GM12892 (cell line): ENCODE measurements at regions not wholly inside any gene's neighbourhood (a gene's known extent, or its start where the extent isn't known, plus 50 kb on each side); places are given as distances from the start of the nearest gene placed in this dataset.

Experiments
- DNase-seq: peaks from one replicate; pipeline ENCODE4 v3.0.0; 2011; ENCODE audit not compliant: insufficient read length
- FAIRE-seq: peaks from 2 replicates; lab custom pipeline; 2011; peaks lifted over from hg19 to GRCh38; lab: Jason Lieb, UNC
- POLR2A ChIP-seq: IDR thresholded peaks from 2 replicates; pipeline ENCODE4 v1.6.1; 2011; ENCODE audit warnings: low read depth, low read length, control low read depth
- POLR2AphosphoS5 ChIP-seq: IDR thresholded peaks from 2 replicates; pipeline ENCODE4 v1.6.1; 2011; ENCODE audit warnings: low read depth, low read length, control low read depth
- TAF1 ChIP-seq: IDR thresholded peaks from 2 replicates; pipeline ENCODE4 v1.6.1; 2011; ENCODE audit warnings: low read depth, mild to moderate bottlenecking, control low read depth, low read length, borderline replicate concordance

DNA sequence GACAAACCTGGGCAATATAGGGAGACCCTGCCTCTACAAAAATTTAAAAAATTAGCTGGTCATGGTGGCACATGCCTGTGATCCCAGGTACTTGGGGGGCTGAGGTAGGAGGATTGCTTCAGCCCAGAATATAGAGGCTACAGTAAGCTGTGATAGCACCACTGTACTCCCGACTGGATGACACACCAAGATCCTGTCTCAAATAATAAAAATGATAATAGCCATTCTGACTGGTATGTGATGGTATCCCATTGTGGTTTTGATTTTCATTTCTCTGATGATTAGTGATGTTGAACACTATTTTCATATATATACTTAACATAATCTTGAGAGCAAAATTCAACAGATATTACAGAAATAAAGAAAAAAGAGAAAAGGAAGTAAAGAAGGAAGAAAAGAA, 1491.0 kb upstream of the PIK3C3 start:
- no peak for DNase-seq
- no peak for FAIRE-seq
- TF ChIP-seq TAF1 = no peak
- TF ChIP-seq POLR2AphosphoS5 = no peak
- no peak for TF ChIP-seq POLR2A

GRCh38 chr18:40453903-40454302, 1501.1 kb upstream of the PIK3C3 start:
- FAIRE-seq (no peak), DNase-seq (no peak)

DNA sequence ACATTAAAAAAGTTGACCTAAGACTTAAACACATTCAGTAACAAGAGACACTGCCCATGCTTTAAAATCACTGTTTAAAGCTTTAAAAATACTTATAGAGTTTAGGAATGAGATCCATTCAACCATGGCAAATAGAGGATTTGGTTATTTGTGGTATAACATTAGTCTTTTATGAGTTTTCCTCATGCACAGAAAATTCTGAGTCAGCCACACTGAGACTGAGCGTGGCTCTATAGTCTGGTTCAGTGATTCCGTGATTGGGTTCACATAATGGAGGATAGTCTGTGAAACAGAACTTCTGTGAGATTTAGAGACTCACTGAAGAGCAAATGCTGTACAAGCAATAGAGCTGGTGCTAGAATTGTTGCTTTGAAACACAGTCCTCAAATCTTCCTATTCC, 1502.4 kb upstream of the PIK3C3 start:
- FAIRE-seq (no peak), DNase-seq (no peak)
- no peak for TF ChIP-seq POLR2A
- TF ChIP-seq POLR2AphosphoS5 = no peak
- no peak for TF ChIP-seq TAF1

More at GRCh38 chr18:40453903-40454302, 1501.1 kb upstream of the PIK3C3 start:
- TF ChIP-seq POLR2AphosphoS5 (no peak), TAF1 (no peak), POLR2A (no peak)

GRCh38 chr18:40450751-40451150, 1504.3 kb upstream of the PIK3C3 start:
- FAIRE-seq (no peak), DNase-seq (no peak)
- TF ChIP-seq POLR2A (no peak), POLR2AphosphoS5 (no peak), TAF1 (no peak)

GRCh38 chr18:40447820-40448219, 1507.2 kb upstream of the PIK3C3 start:
- TF ChIP-seq POLR2A (no peak), POLR2AphosphoS5 (no peak), TAF1 (no peak)
- DNase-seq (no peak), FAIRE-seq (no peak)

DNA sequence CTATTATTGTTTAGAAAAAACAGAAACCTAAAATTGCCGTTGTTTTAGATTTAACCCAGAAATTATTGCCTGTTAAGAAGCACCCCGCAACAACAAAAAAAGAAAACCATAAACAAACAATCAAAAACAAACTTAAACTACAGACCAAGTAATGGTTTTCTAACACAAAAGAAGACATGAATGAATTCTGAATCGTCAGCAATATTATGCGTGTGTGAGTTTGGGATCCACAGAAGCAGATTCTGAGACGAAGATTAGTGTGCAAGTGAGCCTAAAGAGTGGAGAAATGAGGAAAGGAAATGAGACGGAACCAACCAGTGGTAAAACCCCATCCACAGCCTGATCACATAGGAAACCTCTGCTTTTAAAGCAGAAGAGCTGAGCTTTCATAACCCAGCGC, 1514.9 kb upstream of the PIK3C3 start:
- no peak for TF ChIP-seq POLR2A
- no peak for TF ChIP-seq TAF1
- TF ChIP-seq POLR2AphosphoS5 = no peak
- FAIRE-seq (no peak), DNase-seq (no peak)

GRCh38 chr18:40437517-40437916, 1517.5 kb upstream of the PIK3C3 start:
- no peak for FAIRE-seq
- no peak for DNase-seq
- TF ChIP-seq TAF1 (no peak), POLR2AphosphoS5 (no peak), POLR2A (no peak)

GRCh38 chr18:40431071-40431985, 1523.7 kb upstream of the PIK3C3 start:
- DNase-seq = no peak
- TF ChIP-seq POLR2A = no peak
- TF ChIP-seq TAF1 = no peak
- no peak for TF ChIP-seq POLR2AphosphoS5
- FAIRE-seq = no peak

DNA sequence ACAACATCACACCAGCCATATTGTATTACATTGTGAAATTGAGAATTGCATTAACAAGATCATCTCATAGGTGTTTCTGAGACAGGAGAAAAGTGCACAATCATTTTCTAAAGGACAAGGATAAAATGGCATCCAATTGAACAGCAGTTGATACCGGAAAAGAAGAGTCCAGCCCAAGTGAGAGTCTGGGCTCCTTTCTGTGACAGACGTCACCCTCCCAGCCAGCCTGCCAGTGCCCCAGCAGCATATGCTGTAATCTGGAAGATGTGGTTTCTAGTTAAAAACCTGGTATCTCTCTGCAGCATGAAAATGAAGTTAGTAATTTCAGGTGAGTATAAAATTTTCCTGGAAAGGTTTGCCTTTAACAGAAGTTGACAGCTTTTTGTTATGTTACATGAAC, 1531.7 kb upstream of the PIK3C3 start:
- TF ChIP-seq TAF1 (no peak), POLR2A (no peak), POLR2AphosphoS5 (no peak)
- FAIRE-seq (no peak), DNase-seq (no peak)

- DNase-seq (no peak), FAIRE-seq (no peak)
- no peak for TF ChIP-seq TAF1
- no peak for TF ChIP-seq POLR2AphosphoS5
- TF ChIP-seq POLR2A = no peak
These were observed 1534.4 kb upstream of the PIK3C3 start for GRCh38 chr18:40420675-40421074.

DNA sequence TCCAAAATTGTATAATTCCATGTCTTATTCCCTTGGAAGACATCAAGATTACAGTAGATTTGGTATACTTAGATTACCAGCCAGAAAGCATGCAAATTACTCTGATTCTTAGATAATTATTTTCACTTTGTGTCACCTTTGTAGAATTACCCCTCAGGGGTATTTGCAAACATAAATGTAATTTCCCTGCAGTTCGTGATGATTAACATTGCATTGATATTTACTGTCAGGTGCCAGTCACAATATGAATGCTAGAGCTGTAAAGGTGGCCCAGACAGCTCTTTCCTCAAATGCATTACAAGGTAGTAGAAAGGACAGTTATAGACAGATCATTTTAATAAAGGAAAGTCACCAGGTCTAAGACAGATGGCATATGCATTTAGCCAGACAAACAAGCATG, 1537.5 kb upstream of the PIK3C3 start:
- no peak for FAIRE-seq
- TF ChIP-seq POLR2A = no peak
- TF ChIP-seq POLR2AphosphoS5 = no peak
- TF ChIP-seq TAF1 = no peak
- no peak for DNase-seq

- no peak for TF ChIP-seq POLR2A
- DNase-seq (no peak), FAIRE-seq (no peak)
These were observed 1539.2 kb upstream of the PIK3C3 start for GRCh38 chr18:40415821-40416220.

DNA sequence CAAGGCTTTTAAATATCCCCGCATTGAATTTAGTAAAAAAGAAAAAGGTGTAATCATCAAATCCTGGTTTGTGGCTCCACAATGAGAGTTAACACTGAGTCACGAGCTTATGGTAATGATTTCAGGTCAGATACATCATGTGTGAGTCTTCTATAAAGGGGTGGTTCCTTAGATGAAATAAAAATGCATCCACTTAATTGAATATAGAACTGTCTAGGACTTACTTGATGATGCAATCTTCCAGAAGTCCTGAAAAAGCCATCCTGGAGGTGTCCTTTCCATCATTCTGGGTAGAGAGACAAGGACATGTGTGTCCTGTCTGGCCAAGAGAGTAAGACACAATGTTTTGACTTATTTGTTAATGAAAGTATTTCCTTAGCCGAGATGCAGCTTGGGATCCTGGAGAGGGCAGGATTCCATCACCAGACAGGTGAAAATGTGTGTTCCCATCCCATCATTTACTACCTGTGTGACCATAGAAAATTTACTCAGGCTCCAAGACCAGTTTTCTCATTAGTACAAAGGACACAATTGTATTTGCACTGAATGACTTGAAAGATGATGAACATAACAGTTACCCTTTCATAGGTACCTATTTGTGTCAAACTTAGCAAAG, 1539.8 kb upstream of the PIK3C3 start:
- TF ChIP-seq POLR2A (no peak), POLR2AphosphoS5 (no peak), TAF1 (no peak)
- no peak for DNase-seq
- FAIRE-seq = no peak
